ENCODE measurements at regions not wholly inside any gene's neighbourhood (a gene's known extent, or its start where the extent isn't known, plus 50 kb on each side); places are given as distances from the start of the nearest gene placed in this dataset.

GRCh38 chr5:68891718-68892117 is 202.1 kb upstream of the SLC30A5 start:
- H3K4me3 ChIP-seq, result no peak overlapping the region
- TF ChIP-seq CTCF (IDR thresholded peaks at IDR 0.05), result no peak
- H3K27ac ChIP-seq, result no peak overlapping the region
- no peaks in the 10 kb centered on the region for H3K4me1 ChIP-seq
- ATAC-seq (no peak), DNase-seq (no peak)
- no peaks in the 10 kb centered on the region for H3K36me3 ChIP-seq
- no peaks in the 10 kb centered on the region for H3K27me3 ChIP-seq
- intact Hi-C loops (cut with DNase I), result no loop called here
- no peaks in the 10 kb centered on the region for H3K9me3 ChIP-seq

GRCh38 chr5:68894673-68895072 is 199.1 kb upstream of the SLC30A5 start:
- Histone ChIP-seq H3K27me3 (no peaks in the 10 kb centered on the region), H3K36me3 (no peaks in the 10 kb centered on the region), H3K4me1 (no peaks in the 10 kb centered on the region), H3K9me3 (no peaks in the 10 kb centered on the region), H3K27ac (no peak overlapping the region), H3K4me3 (no peak overlapping the region)
- intact Hi-C loops (cut with DNase I), result no loop called here
- ATAC-seq (no peak), DNase-seq (no peak)
- TF ChIP-seq CTCF (IDR thresholded peaks at IDR 0.05), result no peak

GRCh38 chr5:68898951-68899471 is 194.8 kb upstream of the SLC30A5 start:
- peak; percentile 22 for ATAC-seq
- intact Hi-C loops (cut with DNase I), result no loop called here

GRCh38 chr5:68911840-68912690 is 181.7 kb upstream of the SLC30A5 start:
- intact Hi-C loops (cut with DNase I), result no loop called here
- H3K27ac ChIP-seq, result no peak overlapping the region
- H3K4me3 ChIP-seq, result no peak overlapping the region
- no peaks in the 10 kb centered on the region for H3K9me3 ChIP-seq
- no peak for TF ChIP-seq CTCF (IDR thresholded peaks at IDR 0.05)
- H3K4me1 ChIP-seq, result no peaks in the 10 kb centered on the region
- no peak for ATAC-seq
- H3K36me3 ChIP-seq, result no peaks in the 10 kb centered on the region
- no peaks in the 10 kb centered on the region for H3K27me3 ChIP-seq
- DNase-seq, result peak in 1 of 4 donors; percentile 31

More at GRCh38 chr5:68898951-68899471, 194.8 kb upstream of the SLC30A5 start:
- H3K27ac ChIP-seq, result no peak overlapping the region
- no peak for DNase-seq
- no peak for TF ChIP-seq CTCF (IDR thresholded peaks at IDR 0.05)
- no peaks in the 10 kb centered on the region for H3K27me3 ChIP-seq
- H3K4me3 ChIP-seq, result no peak overlapping the region
- H3K9me3 ChIP-seq, result peaks cover 0 to 2% of the 10 kb centered on the region in 2 donors
- no peaks in the 10 kb centered on the region for H3K36me3 ChIP-seq
- H3K4me1 ChIP-seq, result no peaks in the 10 kb centered on the region

- no peak for DNase-seq
- no peak overlapping the region for H3K27ac ChIP-seq
- no peaks in the 10 kb centered on the region for H3K4me1 ChIP-seq
- intact Hi-C loops (cut with DNase I), result no loop called here
- no peak overlapping the region for H3K4me3 ChIP-seq
- no peak for ATAC-seq
- TF ChIP-seq CTCF (IDR thresholded peaks at IDR 0.05), result no peak
- H3K36me3 ChIP-seq, result no peaks in the 10 kb centered on the region
- no peaks in the 10 kb centered on the region for H3K9me3 ChIP-seq
- H3K27me3 ChIP-seq, result no peaks in the 10 kb centered on the region
Observed at GRCh38 chr5:68915079-68915478, 178.7 kb upstream of the SLC30A5 start.
